Hepatocyte (in vitro differentiated cells): ENCODE measurements at regions not wholly inside any gene's neighbourhood (a gene's known extent, or its start where the extent isn't known, plus 50 kb on each side); places are given as distances from the start of the nearest gene placed in this dataset.

Experiments used
- CTCF ChIP-seq: fragments of 200-600 bp; sonication (generic); IDR thresholded peaks from 2 replicates; pipeline ENCODE4 v1.5.1; 2016; ENCODE audit warnings: antibody characterized with exemption, mild to moderate bottlenecking; ENCODE audit not compliant: poor library complexity
- EZH2 ChIP-seq: fragments of 200-600 bp; sonication (generic); IDR thresholded peaks from 2 replicates; pipeline ENCODE4 v1.6.1; 2016; ENCODE audit warnings: antibody characterized with exemption, mild to moderate bottlenecking, borderline replicate concordance
- EZH2phosphoT487 ChIP-seq: fragments of 200-600 bp; sonication (generic); IDR thresholded peaks from one replicate; pipeline ENCODE4 v1.6.1; 2018; ENCODE audit warnings: antibody characterized with exemption, mild to moderate bottlenecking, low read depth, moderate library complexity; ENCODE audit not compliant: unreplicated experiment, severe bottlenecking

GRCh38 chr2:8267048-8267447 lies 414.8 kb upstream of the ID2 start:
- TF ChIP-seq CTCF (no peak), EZH2phosphoT487 (no peak), EZH2 (no peak)
